ENCODE measurements at regions not wholly inside any gene's neighbourhood (a gene's known extent, or its start where the extent isn't known, plus 50 kb on each side); places are given as distances from the start of the nearest gene placed in this dataset.

DNA sequence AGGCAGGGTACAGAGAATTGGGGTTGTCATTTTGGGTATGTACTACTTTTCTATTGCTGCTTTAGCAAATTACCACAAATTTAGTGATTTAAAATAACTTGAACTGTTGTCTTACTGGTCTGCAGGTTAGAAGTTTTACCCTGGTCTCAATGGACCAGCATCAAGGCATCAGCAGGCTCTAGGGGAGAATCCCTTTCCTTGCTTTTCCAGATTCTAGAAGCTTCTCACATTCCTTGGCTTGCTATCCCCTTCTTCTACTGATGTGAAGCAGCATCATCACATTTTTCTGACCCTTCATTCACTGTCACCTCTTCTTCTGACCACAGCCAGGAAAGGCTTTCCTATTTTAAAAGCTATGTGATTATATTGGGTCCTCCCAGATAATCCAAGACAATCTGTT, 237.8 kb upstream of the RBMS1 start:
- Mint-ChIP-seq H3K4me3 (no peak overlapping the region), H3K9me3 (peaks cover 3% of the 10 kb centered on the region), H3K27ac (peak overlapping the region; percentile 57 to 96 (median 89)), H3K4me1 (peaks cover 3% of the 10 kb centered on the region), H3K27me3 (ENCODE audit: low read depth) (no peaks in the 10 kb centered on the region), H3K36me3 (ENCODE audit: low read depth) (no peaks in the 10 kb centered on the region)
- TF ChIP-seq CTCF (IDR thresholded peaks at IDR 0.05; ENCODE audit: unreplicated experiment in 3 of 3) = no peak

- no peaks in the 10 kb centered on the region for H3K36me3 Mint-ChIP-seq (ENCODE audit: low read depth)
- H3K4me3 Mint-ChIP-seq = no peak overlapping the region
- H3K27me3 Mint-ChIP-seq (ENCODE audit: low read depth) = no peaks in the 10 kb centered on the region
- H3K27ac Mint-ChIP-seq = peak overlapping the region; percentile 57 to 96 (median 89)
- peaks cover 7% of the 10 kb centered on the region for H3K4me1 Mint-ChIP-seq
- peaks cover 3% of the 10 kb centered on the region for H3K9me3 Mint-ChIP-seq
- no peak for TF ChIP-seq CTCF (IDR thresholded peaks at IDR 0.05; ENCODE audit: unreplicated experiment in 3 of 3)
These were observed 238.2 kb upstream of the RBMS1 start for GRCh38 chr2:160731856-160732255.

DNA sequence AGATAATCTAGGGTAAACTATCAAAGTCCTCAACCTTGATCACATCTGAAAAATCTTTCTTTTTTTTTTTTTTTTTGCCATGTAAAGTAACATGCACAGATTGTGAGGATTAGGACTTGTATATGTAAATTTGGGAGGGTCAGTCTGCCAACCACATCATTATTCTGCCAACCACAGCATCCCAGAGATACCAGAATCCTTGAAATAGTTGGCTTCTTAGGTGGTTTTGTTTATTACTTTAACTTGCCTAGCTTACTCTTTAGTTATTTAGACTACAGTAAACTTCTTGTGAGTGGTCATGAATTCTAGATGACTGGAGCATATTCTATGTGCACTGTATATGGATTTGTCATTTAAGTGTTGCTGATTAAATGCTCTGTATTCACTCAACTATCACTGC, 242.1 kb upstream of the RBMS1 start:
- H3K9me3 Mint-ChIP-seq = peaks cover 3% of the 10 kb centered on the region
- H3K4me3 Mint-ChIP-seq = no peak overlapping the region
- no peaks in the 10 kb centered on the region for H3K27me3 Mint-ChIP-seq (ENCODE audit: low read depth)
- TF ChIP-seq CTCF (IDR thresholded peaks at IDR 0.05; ENCODE audit: unreplicated experiment in 3 of 3) = no peak
- peaks cover 9% of the 10 kb centered on the region for H3K4me1 Mint-ChIP-seq
- H3K27ac Mint-ChIP-seq = no peak overlapping the region
- no peaks in the 10 kb centered on the region for H3K36me3 Mint-ChIP-seq (ENCODE audit: low read depth)

- peak overlapping the region in 2 of 3 experiments; percentile 75 to 79 for H3K27ac Mint-ChIP-seq
- H3K9me3 Mint-ChIP-seq = peaks cover 3% of the 10 kb centered on the region
- no peaks in the 10 kb centered on the region for H3K36me3 Mint-ChIP-seq (ENCODE audit: low read depth)
- H3K27me3 Mint-ChIP-seq (ENCODE audit: low read depth) = no peaks in the 10 kb centered on the region
- no peak for TF ChIP-seq CTCF (IDR thresholded peaks at IDR 0.05; ENCODE audit: unreplicated experiment in 3 of 3)
- no peak overlapping the region for H3K4me3 Mint-ChIP-seq
- H3K4me1 Mint-ChIP-seq = peaks cover 6% of the 10 kb centered on the region
These were observed 242.8 kb upstream of the RBMS1 start for GRCh38 chr2:160736148-160737028.

DNA sequence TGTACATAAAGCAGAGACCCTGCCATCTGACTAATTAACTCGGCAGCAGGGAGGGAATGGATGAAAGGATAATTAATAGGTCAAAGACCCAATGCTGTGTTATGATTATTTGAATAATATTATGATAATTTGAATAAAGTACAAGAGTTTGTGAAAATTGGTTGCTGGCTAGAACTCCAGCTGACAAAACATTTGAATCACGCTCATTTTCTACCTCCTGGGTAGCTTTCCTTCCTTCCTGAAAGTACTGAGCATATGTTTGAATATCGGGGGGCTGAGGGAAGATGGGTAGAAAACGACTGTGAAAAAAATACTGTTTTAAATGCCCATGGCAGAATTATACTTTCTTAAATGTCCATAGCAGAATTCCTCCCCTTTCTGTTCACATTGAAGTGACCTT, 243.6 kb upstream of the RBMS1 start:
- no peak overlapping the region for H3K4me3 Mint-ChIP-seq
- no peak for TF ChIP-seq CTCF (IDR thresholded peaks at IDR 0.05; ENCODE audit: unreplicated experiment in 3 of 3)
- H3K4me1 Mint-ChIP-seq = peaks cover 6% of the 10 kb centered on the region
- peaks cover 3% of the 10 kb centered on the region for H3K9me3 Mint-ChIP-seq
- no peaks in the 10 kb centered on the region for H3K36me3 Mint-ChIP-seq (ENCODE audit: low read depth)
- no peaks in the 10 kb centered on the region for H3K27me3 Mint-ChIP-seq (ENCODE audit: low read depth)
- H3K27ac Mint-ChIP-seq = peak overlapping the region in 1 of 3 experiments; percentile 75

- Mint-ChIP-seq H3K36me3 (ENCODE audit: low read depth) (no peaks in the 10 kb centered on the region), H3K4me1 (peaks cover 17% of the 10 kb centered on the region), H3K27ac (no peak overlapping the region), H3K9me3 (no peaks in the 10 kb centered on the region), H3K4me3 (no peak overlapping the region), H3K27me3 (ENCODE audit: low read depth) (no peaks in the 10 kb centered on the region)
- no peak for TF ChIP-seq CTCF (IDR thresholded peaks at IDR 0.05; ENCODE audit: unreplicated experiment in 3 of 3)
These were observed 247.7 kb upstream of the RBMS1 start for GRCh38 chr2:160741271-160741670.

Measured in nephron (organoid).